Inflammatory macrophage treated with lipopolysaccharide for 4 hours (primary cell): ENCODE measurements at regions not wholly inside any gene's neighbourhood (a gene's known extent, or its start where the extent isn't known, plus 50 kb on each side); places are given as distances from the start of the nearest gene placed in this dataset.
"Not testable (repeated sequence)": the region's sequence is repeated elsewhere in the genome, so short reads cannot be mapped to it uniquely, and the experiment has no call there.

ENCODE experiments used
- DNase-seq: peaks from one replicate; pipeline ENCODE4 v3.0.0-alpha.2; 2020

- not testable (repeated sequence) for DNase-seq
These were observed 279.7 kb upstream of the CHRM3 start for GRCh38 chr1:239106689-239107088.

- peak; percentile 32 for DNase-seq
These were observed 287.8 kb upstream of the CHRM3 start for GRCh38 chr1:239098400-239099037.

GRCh38 chr1:239091537-239091936, 294.8 kb upstream of the CHRM3 start:
- DNase-seq = no peak

- DNase-seq = no peak
These were observed 301.8 kb upstream of the CHRM3 start for GRCh38 chr1:239084459-239085080.

- DNase-seq = not testable (repeated sequence)
These were observed 304.4 kb upstream of the CHRM3 start for GRCh38 chr1:239081947-239082346.

- no peak for DNase-seq
These were observed 318.9 kb upstream of the CHRM3 start for GRCh38 chr1:239067480-239067879.

GRCh38 chr1:239067058-239067457, 319.3 kb upstream of the CHRM3 start:
- DNase-seq = no peak

GRCh38 chr1:239061770-239062169, 324.6 kb upstream of the CHRM3 start:
- no peak for DNase-seq

- no peak for DNase-seq
These were observed 328.2 kb upstream of the CHRM3 start for GRCh38 chr1:239058190-239058589.

- no peak for DNase-seq
These were observed 329.4 kb upstream of the CHRM3 start for GRCh38 chr1:239056940-239057339.

GRCh38 chr1:239053279-239053678, 333.1 kb upstream of the CHRM3 start:
- DNase-seq = no peak

- DNase-seq = no peak
These were observed 336.8 kb upstream of the CHRM3 start for GRCh38 chr1:239049571-239049970.

- no peak for DNase-seq
These were observed 341.5 kb upstream of the CHRM3 start for GRCh38 chr1:239044829-239045228.

GRCh38 chr1:239040523-239040922, 345.8 kb upstream of the CHRM3 start:
- DNase-seq = no peak

- DNase-seq = no peak
These were observed 355.1 kb upstream of the CHRM3 start for GRCh38 chr1:239031310-239031709.

GRCh38 chr1:239025997-239026694, 360.2 kb upstream of the CHRM3 start:
- no peak for DNase-seq

- DNase-seq = no peak
These were observed 361.1 kb upstream of the CHRM3 start for GRCh38 chr1:239025223-239025622.

GRCh38 chr1:239023732-239024360, 362.5 kb upstream of the CHRM3 start:
- no peak for DNase-seq

- no peak for DNase-seq
These were observed 370.0 kb upstream of the CHRM3 start for GRCh38 chr1:239016337-239016736.

- no peak for DNase-seq
These were observed 375.0 kb upstream of the CHRM3 start for GRCh38 chr1:239011382-239011781.

- no peak for DNase-seq
These were observed 377.8 kb upstream of the CHRM3 start for GRCh38 chr1:239008568-239008967.

GRCh38 chr1:239006276-239006675, 380.1 kb upstream of the CHRM3 start:
- DNase-seq = no peak

- no peak for DNase-seq
These were observed 386.4 kb upstream of the CHRM3 start for GRCh38 chr1:238999944-239000343.

GRCh38 chr1:238998577-238998976, 387.8 kb upstream of the CHRM3 start:
- no peak for DNase-seq
